OCI-LY3 (cell line): ENCODE measurements at regions not wholly inside any gene's neighbourhood (a gene's known extent, or its start where the extent isn't known, plus 50 kb on each side); places are given as distances from the start of the nearest gene placed in this dataset.

Source experiments
- EZH2phosphoT487 ChIP-seq: fragments of 200-600 bp; shearing (Covaris generic); IDR thresholded peaks from 2 replicates; pipeline ENCODE4 v1.6.1; 2018; ENCODE audit warnings: antibody characterized with exemption, mixed run types, low read depth
- TF ChIP-seq, protein P1 (sequence below): fragments of 200-600, 300-600 bp; sonication (generic); IDR thresholded peaks from 2 replicates; pipeline ENCODE4 v1.5.1; 2014; ENCODE audit warnings: antibody characterized with exemption, low read length, low read depth

- TF ChIP-seq, protein P1, sequence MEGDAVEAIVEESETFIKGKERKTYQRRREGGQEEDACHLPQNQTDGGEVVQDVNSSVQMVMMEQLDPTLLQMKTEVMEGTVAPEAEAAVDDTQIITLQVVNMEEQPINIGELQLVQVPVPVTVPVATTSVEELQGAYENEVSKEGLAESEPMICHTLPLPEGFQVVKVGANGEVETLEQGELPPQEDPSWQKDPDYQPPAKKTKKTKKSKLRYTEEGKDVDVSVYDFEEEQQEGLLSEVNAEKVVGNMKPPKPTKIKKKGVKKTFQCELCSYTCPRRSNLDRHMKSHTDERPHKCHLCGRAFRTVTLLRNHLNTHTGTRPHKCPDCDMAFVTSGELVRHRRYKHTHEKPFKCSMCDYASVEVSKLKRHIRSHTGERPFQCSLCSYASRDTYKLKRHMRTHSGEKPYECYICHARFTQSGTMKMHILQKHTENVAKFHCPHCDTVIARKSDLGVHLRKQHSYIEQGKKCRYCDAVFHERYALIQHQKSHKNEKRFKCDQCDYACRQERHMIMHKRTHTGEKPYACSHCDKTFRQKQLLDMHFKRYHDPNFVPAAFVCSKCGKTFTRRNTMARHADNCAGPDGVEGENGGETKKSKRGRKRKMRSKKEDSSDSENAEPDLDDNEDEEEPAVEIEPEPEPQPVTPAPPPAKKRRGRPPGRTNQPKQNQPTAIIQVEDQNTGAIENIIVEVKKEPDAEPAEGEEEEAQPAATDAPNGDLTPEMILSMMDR, result no peak
- TF ChIP-seq EZH2phosphoT487, result no peak
Observed at GRCh38 chr3:169020371-169020770, 643.1 kb downstream of the MECOM start.
